ENCODE measurements at regions not wholly inside any gene's neighbourhood (a gene's known extent, or its start where the extent isn't known, plus 50 kb on each side); places are given as distances from the start of the nearest gene placed in this dataset.

- Histone ChIP-seq H2BK15ac (ENCODE audit: low read depth, low read length) (no peak overlapping the region), H2AFZ (ENCODE audit: low read length) (no peak overlapping the region), H3K27me3 (ENCODE audit: insufficient read depth, low read length) (no peaks in the 10 kb centered on the region), H3K56ac (ENCODE audit: insufficient read length, low read depth, low read length) (no peak overlapping the region), H3K27ac (ENCODE audit: insufficient read length, low read depth, low read length) (no peak overlapping the region), H4K5ac (ENCODE audit: insufficient read length, low read depth, low read length) (no peak overlapping the region), H4K91ac (ENCODE audit: insufficient read length, low read depth, low read length) (no peak overlapping the region), H2BK5ac (ENCODE audit: insufficient read length, low read length) (no peak overlapping the region), H4K8ac (replicated peaks; ENCODE audit: insufficient read length, low read depth, low read length) (no peak overlapping the region), H3K79me2 (ENCODE audit: insufficient read depth, low read length) (no peaks in the 10 kb centered on the region), H3K4me1 (ENCODE audit: insufficient read depth, low read length) (no peaks in the 10 kb centered on the region), H3K9ac (ENCODE audit: extremely low read depth, insufficient read length, low read length) (no peak overlapping the region), H3K23me2 (ENCODE audit: insufficient read length, low read depth, low read length, poor library complexity, severe bottlenecking) (no peaks in the 10 kb centered on the region), H2BK12ac (ENCODE audit: insufficient read length, low read depth, low read length) (no peak overlapping the region), H3K14ac (ENCODE audit: insufficient read depth, low read length) (no peak overlapping the region), H3K9me3 (ENCODE audit: control insufficient read depth, low read depth, low read length) (no peaks in the 10 kb centered on the region), H4K20me1 (ENCODE audit: control insufficient read depth, insufficient read depth, insufficient read length) (no peaks in the 10 kb centered on the region), H3K79me1 (ENCODE audit: insufficient read depth, low read depth, low read length, poor library complexity, severe bottlenecking) (no peaks in the 10 kb centered on the region), H2BK20ac (ENCODE audit: low read depth, low read length, poor library complexity, severe bottlenecking) (no peak overlapping the region), H2AK5ac (ENCODE audit: insufficient read length, low read length) (no peak overlapping the region), H3T11ph (ENCODE audit: low read length) (no peak overlapping the region), H3K23ac (ENCODE audit: insufficient read length, low read depth, low read length) (no peak overlapping the region), H3K4ac (ENCODE audit: low read depth, low read length) (no peak overlapping the region), H3K4me2 (ENCODE audit: insufficient read depth, insufficient read length, low read length) (no peak overlapping the region), H2BK120ac (ENCODE audit: low read depth, low read length, poor library complexity, severe bottlenecking) (no peak overlapping the region), H3K18ac (ENCODE audit: insufficient read length, low read depth, low read length) (no peak overlapping the region)
- Mint-ChIP-seq H3K27me3 (ENCODE audit: low read depth) (no peaks in the 10 kb centered on the region), H3K9me3 (peaks cover 8 to 9% of the 10 kb centered on the region in 2 experiments), H3K27ac (no peak overlapping the region), H3K4me3 (no peak overlapping the region), H3K4me1 (peaks cover 6 to 11% of the 10 kb centered on the region in 2 experiments), H3K36me3 (ENCODE audit: insufficient read depth in 1 of 3, low read depth in 3 of 3) (peaks cover 0 to 12% (median 4%) of the 10 kb centered on the region in 3 experiments; a peak in 3 of 7 replicates)
- no peak for DNase-seq
- no peak for TF ChIP-seq CTCF (conservative IDR thresholded peaks at IDR 0.05)
Measured at GRCh38 chr4:187795737-187796136, 199.8 kb upstream of the ZFP42 start.
